ENCODE measurements at regions not wholly inside any gene's neighbourhood (a gene's known extent, or its start where the extent isn't known, plus 50 kb on each side); places are given as distances from the start of the nearest gene placed in this dataset.

- TF ChIP-seq POLR2AphosphoS5 (IDR thresholded peaks at IDR 0.05) (no peak), EP300 (IDR thresholded peaks at IDR 0.05) (no peak), CTCF (IDR thresholded peaks at IDR 0.05) (no peak), POLR2A (IDR thresholded peaks at IDR 0.05) (no peak)
These were observed 86.9 kb upstream of the FAT3 start for GRCh38 chr11:92137747-92138146.
